NCI-H748 treated with DMSO at 0.1 percent for 48 hours (cell line): ENCODE measurements at regions not wholly inside any gene's neighbourhood (a gene's known extent, or its start where the extent isn't known, plus 50 kb on each side); places are given as distances from the start of the nearest gene placed in this dataset.

Experiments
- DNase-seq: peaks from one replicate; lab custom pipeline; 2025; lab: John Stamatoyannopoulos, UW

DNA sequence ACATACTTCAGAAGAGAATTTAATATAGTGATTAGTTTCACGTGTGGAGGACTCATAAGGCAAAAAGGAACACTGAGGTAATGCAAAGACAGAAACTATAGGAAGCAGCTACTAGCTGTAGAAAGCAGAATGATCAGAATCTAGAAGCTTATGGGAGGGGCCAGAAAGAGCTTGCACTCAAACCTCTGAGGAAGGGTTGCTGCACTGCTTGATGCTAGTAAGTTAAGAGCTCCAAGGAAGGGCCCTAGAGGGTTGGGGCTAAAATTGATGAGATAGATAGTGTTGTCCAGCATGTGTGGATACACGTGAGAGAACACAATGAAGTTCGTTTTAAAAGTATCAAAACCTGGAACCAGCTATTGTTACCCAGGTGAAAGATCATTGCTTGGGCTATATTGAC is 311.1 kb downstream of the SLC6A15 start:
- DNase-seq = no peak

GRCh38 chr12:84599539-84599938 is 313.1 kb downstream of the SLC6A15 start:
- DNase-seq = peak; percentile 51

DNA sequence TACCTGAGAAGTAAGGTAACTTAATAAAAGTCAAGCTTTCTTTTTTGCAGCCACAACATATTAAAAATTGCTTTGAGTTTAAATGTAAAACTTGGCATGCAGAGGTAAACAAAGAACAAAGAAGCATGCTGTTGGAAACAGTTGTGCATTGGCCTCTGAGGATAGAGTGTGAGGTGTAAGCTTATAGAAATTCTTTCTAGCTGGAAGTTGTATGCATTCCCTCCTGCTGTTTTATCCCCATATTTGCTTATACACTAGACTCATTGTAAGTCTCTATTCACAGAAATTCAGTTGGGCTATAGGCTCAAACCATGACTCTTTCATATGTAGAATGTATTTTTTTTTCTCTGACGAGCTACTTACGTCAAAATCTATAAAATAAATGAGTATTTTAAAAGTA is 316.3 kb downstream of the SLC6A15 start:
- DNase-seq = peak; percentile 45

- DNase-seq = no peak
Observed at GRCh38 chr12:84594157-84594556, 318.4 kb downstream of the SLC6A15 start.

GRCh38 chr12:84585776-84586395 is 326.7 kb downstream of the SLC6A15 start:
- no peak for DNase-seq

GRCh38 chr12:84572196-84572595 is 340.4 kb downstream of the SLC6A15 start:
- no peak for DNase-seq

DNA sequence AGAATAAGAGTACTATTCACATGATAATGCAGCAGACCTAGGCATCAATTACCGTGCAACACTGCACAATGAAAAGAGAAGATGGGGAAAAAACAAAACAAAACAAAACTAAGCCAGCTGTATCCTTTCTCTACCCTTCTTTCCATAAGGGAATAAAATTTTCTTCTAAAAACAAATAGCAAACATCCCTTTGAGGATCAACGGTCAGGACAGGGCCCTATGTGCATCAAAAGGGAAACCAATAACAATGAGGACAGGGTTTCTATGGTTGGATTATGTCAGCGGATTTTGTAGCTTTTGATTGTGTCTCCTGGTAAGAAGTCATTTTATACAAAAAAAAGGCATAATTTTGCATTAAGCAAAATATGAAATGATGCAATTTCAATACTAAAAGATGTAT is 350.3 kb downstream of the SLC6A15 start:
- DNase-seq = no peak

DNA sequence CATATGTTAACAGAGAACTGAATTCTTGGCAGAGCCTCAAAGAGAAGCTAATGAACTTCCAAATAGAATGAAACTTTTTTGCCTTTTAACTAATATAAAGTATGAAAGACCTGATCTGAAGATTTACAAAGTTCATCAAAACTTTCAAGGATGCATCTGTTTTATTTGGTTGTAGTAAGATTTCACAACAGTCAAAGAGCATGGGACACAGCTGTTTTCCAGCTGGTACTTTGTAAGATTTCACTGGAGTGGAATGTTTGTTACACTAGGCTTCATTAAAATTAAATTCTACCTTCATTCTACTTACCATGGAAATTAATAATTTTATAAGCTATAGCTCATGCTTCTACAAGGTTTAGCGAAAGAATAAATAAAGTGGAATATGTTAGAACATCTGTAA is 351.2 kb downstream of the SLC6A15 start:
- no peak for DNase-seq

- no peak for DNase-seq
Observed at GRCh38 chr12:84554199-84554723, 358.3 kb downstream of the SLC6A15 start.

GRCh38 chr12:84553331-84554117 is 359.1 kb downstream of the SLC6A15 start:
- no peak for DNase-seq

- no peak for DNase-seq
Observed at GRCh38 chr12:84551373-84551772, 361.2 kb downstream of the SLC6A15 start.

DNA sequence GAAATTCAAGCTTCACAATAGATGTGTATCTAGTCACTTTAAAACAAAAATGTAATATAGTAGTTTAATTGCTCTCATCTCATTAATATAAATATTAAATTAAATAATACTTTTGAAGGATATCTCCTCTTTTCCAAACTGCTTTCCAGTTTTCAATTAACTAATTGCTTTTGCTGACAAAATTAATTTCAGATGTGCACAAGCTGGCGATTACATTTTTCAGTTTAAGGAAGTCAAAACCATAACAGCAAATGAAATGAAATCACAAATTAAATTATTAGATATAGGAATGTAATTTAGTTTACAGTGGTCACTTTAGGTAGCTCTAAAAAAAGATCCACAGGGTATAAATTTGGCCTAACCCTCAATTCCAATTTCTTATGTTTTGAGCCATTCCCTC is 362.1 kb downstream of the SLC6A15 start:
- DNase-seq = no peak

GRCh38 chr12:84542289-84542688 is 370.3 kb downstream of the SLC6A15 start:
- no peak for DNase-seq

- DNase-seq = no peak
Observed at GRCh38 chr12:84537666-84538065, 374.9 kb downstream of the SLC6A15 start.

GRCh38 chr12:84512751-84513150 is 399.8 kb downstream of the SLC6A15 start:
- no peak for DNase-seq

- no peak for DNase-seq
Observed at GRCh38 chr12:84508851-84509260, 403.7 kb downstream of the SLC6A15 start.

DNA sequence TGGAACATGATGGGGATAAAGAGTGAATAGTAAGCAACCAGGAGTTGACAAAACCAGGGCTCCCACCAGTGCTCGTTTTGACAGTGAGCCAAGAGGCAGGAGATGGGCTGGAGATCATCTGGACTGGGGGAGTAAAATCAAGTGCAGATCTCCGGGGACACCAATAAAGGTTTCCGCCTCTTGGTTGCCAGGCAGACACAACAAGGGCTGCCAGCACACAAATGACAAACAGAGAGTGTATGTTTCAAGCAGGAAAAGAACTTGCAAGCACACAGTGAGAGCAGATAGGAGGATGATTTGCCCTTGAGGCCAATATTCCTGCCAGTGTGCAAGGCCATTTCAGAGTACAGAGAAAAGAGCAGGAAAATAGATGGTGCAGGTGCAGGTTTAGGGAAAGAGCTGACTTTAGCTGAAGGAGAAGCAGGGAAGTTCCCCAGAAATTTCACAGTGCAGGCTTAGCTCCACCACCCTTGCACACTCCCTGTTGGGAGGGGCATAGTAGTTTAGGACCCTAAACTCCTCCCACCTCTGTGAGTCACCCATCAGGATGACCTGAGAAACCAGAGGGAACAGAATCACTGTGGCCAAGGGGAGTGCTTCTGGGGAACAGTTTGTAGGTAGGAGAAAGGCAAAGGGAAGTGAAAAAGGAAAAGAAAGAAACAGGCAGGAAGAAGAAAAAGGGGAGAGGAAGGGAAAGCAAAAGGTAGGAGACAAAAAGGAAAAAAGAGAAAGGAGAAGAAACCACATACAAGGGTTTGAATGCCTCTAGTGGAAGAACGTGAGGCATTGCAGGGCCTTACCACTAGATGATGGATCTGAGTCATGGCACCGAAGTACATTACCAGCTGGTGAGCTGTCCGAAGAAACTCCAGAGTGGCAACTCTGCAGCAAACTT is 404.4 kb downstream of the SLC6A15 start:
- DNase-seq = no peak

GRCh38 chr12:84506282-84506681 is 406.3 kb downstream of the SLC6A15 start:
- no peak for DNase-seq

DNA sequence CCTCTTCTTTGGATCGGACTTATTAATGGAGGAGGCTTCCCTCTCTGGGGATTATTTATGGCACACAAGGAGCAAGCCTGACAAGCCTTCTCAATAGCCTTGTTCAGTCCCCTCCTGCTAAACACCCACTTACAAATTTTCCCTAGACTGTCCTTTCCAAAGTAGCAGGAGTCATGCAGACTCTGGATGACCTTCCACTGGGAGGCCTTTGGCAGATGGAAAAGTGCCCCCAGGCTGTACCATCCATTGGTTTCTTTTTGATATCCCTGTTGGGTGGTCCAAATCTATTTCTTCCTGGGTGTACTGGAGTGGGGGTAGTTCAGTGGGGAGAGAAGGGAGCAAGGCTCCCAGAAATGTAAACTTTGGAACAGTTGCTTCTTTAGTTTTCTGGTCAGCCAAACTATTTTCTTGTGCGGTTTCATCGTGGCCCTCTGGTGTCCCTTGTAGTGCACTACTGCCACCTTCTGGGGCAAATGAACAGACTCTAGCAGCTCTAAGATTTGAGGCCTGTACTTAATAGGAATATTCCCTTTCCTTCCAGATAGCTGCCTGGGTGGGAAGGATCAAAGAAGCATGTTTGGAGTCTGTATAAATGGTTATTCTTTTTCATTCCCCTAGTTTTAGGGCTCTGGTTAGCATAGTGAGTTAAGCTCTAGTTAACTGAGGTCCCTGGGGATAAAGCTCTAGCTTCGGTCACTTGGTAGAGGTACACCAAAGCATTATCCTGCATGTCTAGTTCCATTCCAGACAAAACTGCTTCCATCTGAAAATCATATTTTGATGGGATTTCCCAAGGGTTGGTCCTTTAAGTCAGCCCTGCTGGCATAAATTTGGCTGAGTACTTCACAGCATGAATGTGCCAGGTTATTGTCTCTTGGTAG is 409.5 kb downstream of the SLC6A15 start:
- peak; percentile 67 for DNase-seq

DNA sequence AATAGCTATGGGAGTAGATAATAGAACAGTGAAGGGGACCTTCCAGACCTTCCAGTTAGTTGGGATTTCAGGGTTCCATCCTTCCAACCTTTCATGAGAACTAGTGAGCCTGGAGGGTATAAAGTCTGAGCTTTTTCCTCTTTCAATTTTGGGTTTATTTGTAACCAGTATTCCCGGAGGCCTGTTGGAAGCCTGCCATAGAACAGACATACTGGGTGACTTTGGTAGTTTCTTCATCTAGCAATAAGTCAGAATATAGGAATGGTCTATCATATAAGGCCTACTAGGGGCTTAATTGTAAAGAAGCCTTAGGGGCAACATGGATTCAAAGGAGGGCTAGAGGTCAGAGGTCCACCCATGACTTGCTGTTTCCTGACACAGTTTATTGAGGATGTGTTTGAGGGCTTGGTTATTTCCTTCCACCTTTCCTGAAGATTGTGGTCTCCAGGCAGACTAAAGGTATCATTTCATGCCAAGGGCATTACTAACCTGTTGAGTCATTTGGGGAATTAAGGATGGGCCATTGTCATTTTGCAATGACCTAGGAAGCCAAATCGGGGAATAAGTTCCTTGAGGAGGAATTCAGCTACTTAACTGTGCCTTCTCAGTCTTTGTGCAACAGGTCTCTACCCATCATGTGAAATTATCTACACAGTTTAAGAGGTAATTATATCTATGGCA is 410.3 kb downstream of the SLC6A15 start:
- DNase-seq = no peak

GRCh38 chr12:84497819-84498218 is 414.8 kb downstream of the SLC6A15 start:
- DNase-seq = peak; percentile 16
